Central memory CD8-positive, alpha-beta T cell (primary cell): ENCODE measurements at regions not wholly inside any gene's neighbourhood (a gene's known extent, or its start where the extent isn't known, plus 50 kb on each side); places are given as distances from the start of the nearest gene placed in this dataset.
"Not testable (repeated sequence)": the region's sequence is repeated elsewhere in the genome, so short reads cannot be mapped to it uniquely, and the experiment has no call there.

ENCODE experiments used
- ATAC-seq: fragments of 150-1000 bp; cut with Tn5 transposase; replicated peaks from 2 replicates; pipeline ENCODE4 v1.10.0; 2022; ENCODE audit warnings: mild to moderate bottlenecking, moderate FRiP score, moderate number of reproducible peaks; ENCODE audit not compliant: poor library complexity, severe bottlenecking; ENCODE audit errors: extremely low read depth
- DNase-seq, 2 donors: peaks; one replicate each; pipeline ENCODE4 v3.0.0; 2021; ENCODE audit warnings: low spot score in 2 of 2
- H3K27ac Mint-ChIP-seq: one replicate; pipeline ENCODE4 v1.8.0; 2022; ENCODE audit warnings: low read depth, mild to moderate bottlenecking, moderate library complexity, mixed read lengths
- H3K27me3 Mint-ChIP-seq: one replicate; pipeline ENCODE4 v1.8.0; 2022; ENCODE audit warnings: mixed read lengths
- H3K36me3 Mint-ChIP-seq: one replicate; pipeline ENCODE4 v1.8.0; 2022; ENCODE audit warnings: mild to moderate bottlenecking, moderate library complexity, mixed read lengths; ENCODE audit not compliant: insufficient read depth
- H3K4me1 Mint-ChIP-seq: one replicate; pipeline ENCODE4 v1.8.0; 2022; ENCODE audit warnings: mixed read lengths
- H3K4me3 Mint-ChIP-seq: one replicate; pipeline ENCODE4 v1.8.0; 2022; ENCODE audit warnings: mild to moderate bottlenecking, moderate library complexity, mixed read lengths
- H3K9me3 Mint-ChIP-seq: one replicate; pipeline ENCODE4 v1.8.0; 2022; ENCODE audit warnings: mixed read lengths

- H3K36me3 Mint-ChIP-seq: no peaks in the 10 kb centered on the region
- no peak overlapping the region for H3K27ac Mint-ChIP-seq
- H3K4me3 Mint-ChIP-seq: no peak overlapping the region
- DNase-seq (no peak), ATAC-seq (no peak)
- H3K27me3 Mint-ChIP-seq: no peaks in the 10 kb centered on the region
- peaks cover 7% of the 10 kb centered on the region for H3K4me1 Mint-ChIP-seq
- H3K9me3 Mint-ChIP-seq: no peaks in the 10 kb centered on the region
These were observed 196.0 kb upstream of the SAMSN1 start for GRCh38 chr21:14742119-14742518.

GRCh38 chr21:14741256-14741655, 195.1 kb upstream of the SAMSN1 start:
- no peaks in the 10 kb centered on the region for H3K36me3 Mint-ChIP-seq
- H3K9me3 Mint-ChIP-seq: no peaks in the 10 kb centered on the region
- H3K27me3 Mint-ChIP-seq: no peaks in the 10 kb centered on the region
- H3K4me1 Mint-ChIP-seq: peaks cover 9% of the 10 kb centered on the region
- no peak overlapping the region for H3K4me3 Mint-ChIP-seq
- H3K27ac Mint-ChIP-seq: no peak overlapping the region
- ATAC-seq (no peak), DNase-seq (no peak)

GRCh38 chr21:14740692-14741091, 194.6 kb upstream of the SAMSN1 start:
- ATAC-seq: no peak
- Mint-ChIP-seq H3K27ac (no peak overlapping the region), H3K9me3 (no peaks in the 10 kb centered on the region), H3K4me1 (peaks cover 9% of the 10 kb centered on the region), H3K4me3 (no peak overlapping the region), H3K36me3 (no peaks in the 10 kb centered on the region), H3K27me3 (no peaks in the 10 kb centered on the region)
- no peak for DNase-seq

- ATAC-seq: no peak
- Mint-ChIP-seq H3K4me1 (peaks cover 9% of the 10 kb centered on the region), H3K27ac (no peak overlapping the region), H3K36me3 (no peaks in the 10 kb centered on the region), H3K27me3 (no peaks in the 10 kb centered on the region), H3K9me3 (no peaks in the 10 kb centered on the region), H3K4me3 (no peak overlapping the region)
- no peak for DNase-seq
These were observed 194.0 kb upstream of the SAMSN1 start for GRCh38 chr21:14740116-14740515.

GRCh38 chr21:14739590-14739989, 193.5 kb upstream of the SAMSN1 start:
- Mint-ChIP-seq H3K4me1 (peaks cover 9% of the 10 kb centered on the region), H3K4me3 (no peak overlapping the region), H3K27me3 (no peaks in the 10 kb centered on the region), H3K36me3 (no peaks in the 10 kb centered on the region), H3K9me3 (no peaks in the 10 kb centered on the region), H3K27ac (no peak overlapping the region)
- no peak for DNase-seq
- no peak for ATAC-seq

DNA sequence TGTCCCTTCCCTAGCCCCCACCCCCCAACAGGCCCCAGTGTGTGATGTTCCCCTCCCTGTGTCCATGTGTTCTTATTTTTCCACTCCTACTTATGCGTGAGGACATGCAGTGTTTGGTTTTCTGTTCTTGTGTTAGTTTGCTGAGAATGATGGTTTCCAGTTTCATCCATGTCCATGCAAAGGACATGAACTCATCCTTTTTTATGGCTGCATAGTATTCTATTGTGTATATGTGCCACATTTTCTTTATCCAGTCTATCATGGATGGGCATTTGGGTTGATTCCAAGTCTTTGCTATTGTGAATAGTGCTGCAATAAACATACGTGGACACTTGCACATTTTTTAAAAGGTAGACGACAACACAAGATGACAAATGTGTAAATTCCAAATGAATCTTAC, 192.5 kb upstream of the SAMSN1 start:
- H3K9me3 Mint-ChIP-seq, DNase-seq, H3K4me3 Mint-ChIP-seq, H3K36me3 Mint-ChIP-seq, H3K27ac Mint-ChIP-seq, H3K27me3 Mint-ChIP-seq, H3K4me1 Mint-ChIP-seq, ATAC-seq: not testable (repeated sequence)

- peak in 1 of 2 donors; percentile 35 for DNase-seq
- peak; percentile 85 for ATAC-seq
- no peaks in the 10 kb centered on the region for H3K36me3 Mint-ChIP-seq
- H3K4me3 Mint-ChIP-seq: no peak overlapping the region
- H3K27me3 Mint-ChIP-seq: no peaks in the 10 kb centered on the region
- peaks cover 9% of the 10 kb centered on the region for H3K4me1 Mint-ChIP-seq
- H3K9me3 Mint-ChIP-seq: no peaks in the 10 kb centered on the region
- H3K27ac Mint-ChIP-seq: no peak overlapping the region
These were observed 191.8 kb upstream of the SAMSN1 start for GRCh38 chr21:14737922-14738321.

- no peaks in the 10 kb centered on the region for H3K27me3 Mint-ChIP-seq
- H3K36me3 Mint-ChIP-seq: no peaks in the 10 kb centered on the region
- H3K4me3 Mint-ChIP-seq: no peak overlapping the region
- no peak for DNase-seq
- no peaks in the 10 kb centered on the region for H3K9me3 Mint-ChIP-seq
- H3K27ac Mint-ChIP-seq: no peak overlapping the region
- peaks cover 9% of the 10 kb centered on the region for H3K4me1 Mint-ChIP-seq
- no peak for ATAC-seq
These were observed 191.2 kb upstream of the SAMSN1 start for GRCh38 chr21:14737284-14737691.

GRCh38 chr21:14736672-14737071, 190.6 kb upstream of the SAMSN1 start:
- H3K4me1 Mint-ChIP-seq: peaks cover 9% of the 10 kb centered on the region
- ATAC-seq: no peak

GRCh38 chr21:14736162-14736561, 190.0 kb upstream of the SAMSN1 start:
- DNase-seq (no peak), ATAC-seq (no peak)
- Mint-ChIP-seq H3K36me3 (no peaks in the 10 kb centered on the region), H3K27ac (no peak overlapping the region), H3K4me3 (no peak overlapping the region), H3K27me3 (no peaks in the 10 kb centered on the region), H3K9me3 (no peaks in the 10 kb centered on the region), H3K4me1 (peaks cover 9% of the 10 kb centered on the region)

More at GRCh38 chr21:14736672-14737071, 190.6 kb upstream of the SAMSN1 start:
- Mint-ChIP-seq H3K4me3 (no peak overlapping the region), H3K27ac (no peak overlapping the region), H3K9me3 (no peaks in the 10 kb centered on the region), H3K36me3 (no peaks in the 10 kb centered on the region), H3K27me3 (no peaks in the 10 kb centered on the region)
- DNase-seq: no peak

- DNase-seq (no peak), ATAC-seq (no peak)
- Mint-ChIP-seq H3K27ac (no peak overlapping the region), H3K27me3 (no peaks in the 10 kb centered on the region), H3K4me3 (no peak overlapping the region), H3K36me3 (no peaks in the 10 kb centered on the region), H3K9me3 (no peaks in the 10 kb centered on the region), H3K4me1 (peaks cover 9% of the 10 kb centered on the region)
These were observed 188.7 kb upstream of the SAMSN1 start for GRCh38 chr21:14734833-14735232.

DNA sequence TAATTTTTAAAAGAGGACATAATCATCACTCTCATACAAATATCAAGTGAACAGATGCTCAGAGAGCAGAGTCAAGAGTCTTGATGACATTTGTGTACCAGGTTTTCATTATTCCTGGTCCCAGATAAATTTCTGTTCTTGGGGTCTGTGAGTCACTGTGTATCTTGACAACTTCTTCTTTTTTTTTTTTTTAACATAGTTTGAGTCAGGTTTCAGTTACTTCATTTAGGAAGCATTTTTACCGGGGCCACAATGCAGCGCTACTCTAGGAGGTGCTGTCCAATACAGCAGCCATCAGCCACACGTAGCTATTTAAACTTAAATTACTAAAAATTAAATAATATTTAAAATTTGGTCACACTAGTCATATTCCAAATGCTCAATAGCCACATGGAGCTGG, 188.1 kb upstream of the SAMSN1 start:
- Mint-ChIP-seq H3K27me3 (no peaks in the 10 kb centered on the region), H3K4me1 (peaks cover 9% of the 10 kb centered on the region), H3K4me3 (no peak overlapping the region), H3K36me3 (no peaks in the 10 kb centered on the region), H3K27ac (no peak overlapping the region), H3K9me3 (no peaks in the 10 kb centered on the region)
- no peak for ATAC-seq
- no peak for DNase-seq

DNA sequence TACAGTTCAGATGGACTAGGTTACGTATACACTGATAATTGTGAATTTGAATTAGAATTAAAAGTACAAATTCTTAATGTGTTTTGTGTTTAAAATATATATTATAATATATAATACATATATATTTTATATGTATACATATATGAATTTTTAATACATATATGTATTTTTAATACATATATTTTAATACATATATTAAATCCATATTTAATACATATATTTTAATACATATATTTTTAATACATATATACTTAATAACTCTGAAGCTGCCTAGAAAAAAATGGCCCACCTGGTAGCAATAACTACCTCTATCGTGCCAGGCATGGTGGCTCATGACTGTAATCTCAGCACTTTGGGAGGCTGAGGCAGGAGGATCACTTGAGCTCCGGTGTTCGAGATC, 179.1 kb upstream of the SAMSN1 start:
- ATAC-seq: no peak
- DNase-seq: no peak
- Mint-ChIP-seq H3K4me1 (peaks cover 6% of the 10 kb centered on the region), H3K27me3 (no peaks in the 10 kb centered on the region), H3K9me3 (no peaks in the 10 kb centered on the region), H3K36me3 (no peaks in the 10 kb centered on the region), H3K27ac (no peak overlapping the region), H3K4me3 (no peak overlapping the region)
